GM21447 (cell line): ENCODE measurements at regions not wholly inside any gene's neighbourhood (a gene's known extent, or its start where the extent isn't known, plus 50 kb on each side); places are given as distances from the start of the nearest gene placed in this dataset.

ENCODE experiments used
- ATAC-seq: cut with Tn5 transposase; IDR thresholded peaks from one replicate; pipeline ENCODE4 v1.9.1; 2021; ENCODE audit not compliant: unreplicated experiment

DNA sequence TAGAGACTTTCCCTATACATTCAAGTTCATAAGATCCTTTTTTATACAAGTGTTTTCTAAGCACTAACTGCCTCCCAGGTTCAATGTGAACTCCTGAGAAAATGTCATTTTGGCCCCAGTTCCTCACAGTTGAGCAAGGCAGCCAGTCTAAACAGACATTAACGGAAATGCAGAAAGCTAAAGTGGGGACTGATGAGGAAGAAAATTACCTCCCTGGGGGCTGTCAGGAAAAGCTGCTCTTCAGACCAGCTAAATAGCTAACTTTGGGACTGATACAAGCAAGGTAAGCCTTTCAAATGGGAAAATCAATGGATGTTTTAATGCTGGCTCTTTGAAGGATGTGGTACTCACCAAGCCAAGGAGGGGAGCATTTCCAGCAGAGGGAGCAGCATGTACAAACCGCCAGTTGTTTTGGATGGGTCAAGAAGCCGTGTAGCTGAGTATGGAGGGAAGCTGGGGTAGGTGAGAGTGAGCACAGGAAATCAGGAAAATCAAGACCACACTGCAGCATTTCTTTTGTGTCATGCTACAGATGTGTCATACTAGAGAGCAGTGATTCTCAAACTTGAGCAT, 180.8 kb upstream of the CHD6 start:
- ATAC-seq: no peak

- ATAC-seq: no peak
These were observed 168.0 kb upstream of the CHD6 start for GRCh38 chr20:41786158-41786557.

DNA sequence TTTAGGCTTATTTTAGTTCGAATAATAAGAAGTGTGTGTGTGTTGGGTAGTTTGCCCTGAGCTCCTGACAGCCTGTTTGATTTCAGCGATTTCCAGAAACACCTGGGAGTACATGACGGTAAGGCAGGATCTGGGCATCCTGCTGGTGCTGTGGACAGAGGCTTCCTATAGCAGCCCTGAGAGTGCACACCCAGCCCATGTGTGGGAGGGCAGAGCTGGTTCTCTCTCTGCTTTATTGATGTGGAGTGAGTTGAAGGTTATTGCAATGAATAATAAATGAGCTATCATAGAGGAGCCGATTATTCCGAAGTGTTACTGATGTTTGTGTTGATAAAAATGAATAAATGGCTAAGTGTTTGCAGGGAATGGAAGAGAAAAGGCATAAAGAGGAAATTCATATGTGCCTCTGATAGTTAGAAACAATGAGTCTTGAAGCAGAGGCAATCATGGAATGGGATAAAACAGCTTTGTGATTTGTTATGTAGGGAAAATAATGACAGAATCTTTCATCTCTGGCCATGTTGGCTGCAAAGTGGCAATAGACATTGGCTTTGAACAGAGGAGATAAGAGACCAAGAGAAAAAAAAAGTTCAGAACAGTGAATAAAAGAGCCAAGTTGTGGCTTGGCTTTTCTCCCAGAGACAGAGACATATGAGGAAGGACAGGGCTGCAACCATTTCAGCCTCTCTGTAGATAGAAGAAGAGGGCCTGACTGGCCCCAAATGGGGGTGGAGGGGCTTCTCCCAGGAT, 166.2 kb upstream of the CHD6 start:
- ATAC-seq: no peak

- no peak for ATAC-seq
These were observed 165.4 kb upstream of the CHD6 start for GRCh38 chr20:41783423-41784208.

GRCh38 chr20:41782730-41783406, 164.7 kb upstream of the CHD6 start:
- ATAC-seq: no peak

- ATAC-seq: no peak
These were observed 164.1 kb upstream of the CHD6 start for GRCh38 chr20:41782255-41782654.

- no peak for ATAC-seq
These were observed 158.2 kb upstream of the CHD6 start for GRCh38 chr20:41776421-41776820.

- ATAC-seq: no peak
These were observed 156.1 kb upstream of the CHD6 start for GRCh38 chr20:41774291-41774690.

DNA sequence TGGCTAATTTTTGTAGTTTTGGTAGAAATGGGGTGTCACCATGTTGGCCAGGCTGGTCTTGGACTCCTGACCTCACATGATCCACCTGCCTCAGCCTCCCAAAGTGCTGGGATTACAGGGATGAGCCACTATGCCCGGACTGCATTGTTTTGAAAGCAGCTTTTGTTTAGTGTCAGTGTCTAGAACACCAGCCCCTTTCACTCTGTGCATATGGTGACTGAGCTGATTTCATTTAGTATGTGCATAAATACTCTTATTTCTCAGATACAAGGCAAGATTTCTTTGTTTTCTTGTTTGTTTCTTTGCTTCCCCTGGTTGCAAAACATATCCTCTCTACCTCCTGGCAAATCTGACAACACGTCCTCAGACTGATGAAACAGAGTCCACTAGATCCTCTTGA, 152.8 kb upstream of the CHD6 start:
- ATAC-seq: no peak

GRCh38 chr20:41770427-41770826, 152.2 kb upstream of the CHD6 start:
- ATAC-seq: no peak

DNA sequence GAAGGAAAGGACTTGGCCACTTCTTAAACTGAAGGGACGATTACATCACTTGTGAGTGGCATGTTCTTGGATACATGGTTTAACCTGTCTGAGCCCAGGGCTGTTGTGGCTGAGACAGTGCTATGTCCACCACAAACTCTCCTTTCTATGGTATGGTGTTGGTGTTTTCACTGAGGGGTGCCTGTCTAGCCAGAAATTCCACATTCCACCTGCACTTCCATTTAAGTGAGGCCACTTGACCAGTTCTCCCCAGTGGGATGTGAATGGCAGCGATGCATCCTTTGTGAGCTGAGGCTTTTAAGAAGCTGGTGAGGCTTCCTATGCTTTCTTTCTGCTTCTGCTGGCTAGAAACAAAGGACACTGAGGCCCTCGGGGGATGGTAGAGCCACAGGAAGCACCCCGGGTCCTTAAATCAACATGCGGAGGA, 151.4 kb upstream of the CHD6 start:
- no peak for ATAC-seq

- ATAC-seq: no peak
These were observed 132.0 kb upstream of the CHD6 start for GRCh38 chr20:41750137-41750536.

- ATAC-seq: no peak
These were observed 130.8 kb upstream of the CHD6 start for GRCh38 chr20:41748756-41749582.

GRCh38 chr20:41748051-41748450, 129.9 kb upstream of the CHD6 start:
- no peak for ATAC-seq

- ATAC-seq: no peak
These were observed 129.0 kb upstream of the CHD6 start for GRCh38 chr20:41747226-41747625.

- ATAC-seq: no peak
These were observed 128.5 kb upstream of the CHD6 start for GRCh38 chr20:41746635-41747034.

DNA sequence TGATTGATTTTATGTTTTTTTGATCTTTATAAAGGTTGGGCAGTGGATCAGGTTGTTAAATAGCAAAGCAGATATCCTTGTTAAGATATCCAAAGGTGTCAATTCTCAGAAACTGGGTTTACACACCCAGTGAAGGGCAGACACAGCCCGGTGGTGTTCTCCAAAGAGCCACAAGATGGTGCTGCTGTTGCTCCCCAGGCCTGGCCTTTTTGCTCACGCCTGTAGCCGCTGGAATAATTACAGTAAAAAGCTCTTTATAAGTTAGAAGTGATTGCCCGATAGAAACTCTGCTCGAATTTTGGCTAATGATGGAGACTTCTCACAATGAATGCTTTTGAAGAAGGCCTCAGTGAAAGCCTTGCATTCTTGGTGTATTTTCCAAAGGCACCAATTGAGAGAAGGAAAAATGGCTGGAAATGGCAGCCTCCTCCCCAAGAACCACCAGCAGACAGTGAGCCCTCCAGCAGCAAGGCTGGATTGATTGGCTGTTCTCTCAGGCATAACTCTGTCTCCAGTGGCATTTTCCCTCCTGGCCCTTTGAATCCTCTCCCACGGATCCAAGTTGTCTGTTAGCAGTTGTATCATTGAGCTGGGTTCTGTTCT, 120.5 kb upstream of the CHD6 start:
- no peak for ATAC-seq

GRCh38 chr20:41735949-41736348, 117.8 kb upstream of the CHD6 start:
- ATAC-seq: no peak

GRCh38 chr20:41734506-41734945, 116.3 kb upstream of the CHD6 start:
- no peak for ATAC-seq

DNA sequence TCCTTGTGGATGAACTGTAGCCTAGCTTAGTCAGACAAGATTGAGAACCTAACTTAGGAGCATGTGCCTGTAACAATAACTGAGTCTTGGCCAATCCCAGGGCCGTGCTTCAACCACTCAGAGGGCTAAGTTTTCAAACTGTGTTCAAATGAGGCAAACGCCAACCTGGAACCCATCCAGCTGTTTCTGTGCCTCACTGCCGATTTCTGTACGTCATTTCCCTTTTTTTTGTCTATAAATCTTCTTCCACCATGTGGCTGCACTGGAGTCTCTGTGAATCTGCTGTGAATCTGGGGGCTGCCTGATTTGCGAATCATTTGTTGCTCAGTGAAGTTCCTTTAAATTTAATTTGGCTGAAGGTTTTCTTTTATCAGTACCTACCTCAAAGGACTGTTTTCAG, 115.0 kb upstream of the CHD6 start:
- ATAC-seq: no peak
